HG03354 (cell line): ENCODE measurements at regions not wholly inside any gene's neighbourhood (a gene's known extent, or its start where the extent isn't known, plus 50 kb on each side); places are given as distances from the start of the nearest gene placed in this dataset.
"Not testable (repeated sequence)": the region's sequence is repeated elsewhere in the genome, so short reads cannot be mapped to it uniquely, and the experiment has no call there.

Experiments
- ATAC-seq: cut with Tn5 transposase; IDR thresholded peaks from one replicate; pipeline ENCODE4 v1.9.1; 2021; ENCODE audit warnings: mild to moderate bottlenecking; ENCODE audit not compliant: unreplicated experiment, poor library complexity, severe bottlenecking

DNA sequence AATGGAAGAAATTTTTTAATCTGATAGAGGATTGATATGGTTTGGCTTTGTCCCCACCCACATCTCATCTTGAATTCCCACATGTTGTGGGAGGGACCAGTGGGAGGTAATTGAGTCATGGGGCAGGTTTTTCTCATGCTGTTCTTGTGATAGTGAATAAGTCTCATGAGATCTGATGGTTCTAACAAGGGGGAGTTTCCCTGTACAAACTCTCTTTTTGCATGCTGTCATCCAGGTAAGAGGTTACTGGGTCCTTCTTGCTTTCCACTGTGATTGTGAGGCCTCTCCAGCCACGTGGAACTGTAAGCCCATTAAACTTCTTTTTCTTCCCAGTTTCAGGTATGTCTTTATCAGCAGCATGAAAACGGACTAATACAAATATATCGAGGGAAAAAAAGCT lies 132.5 kb downstream of the DSEL start:
- ATAC-seq = not testable (repeated sequence)

DNA sequence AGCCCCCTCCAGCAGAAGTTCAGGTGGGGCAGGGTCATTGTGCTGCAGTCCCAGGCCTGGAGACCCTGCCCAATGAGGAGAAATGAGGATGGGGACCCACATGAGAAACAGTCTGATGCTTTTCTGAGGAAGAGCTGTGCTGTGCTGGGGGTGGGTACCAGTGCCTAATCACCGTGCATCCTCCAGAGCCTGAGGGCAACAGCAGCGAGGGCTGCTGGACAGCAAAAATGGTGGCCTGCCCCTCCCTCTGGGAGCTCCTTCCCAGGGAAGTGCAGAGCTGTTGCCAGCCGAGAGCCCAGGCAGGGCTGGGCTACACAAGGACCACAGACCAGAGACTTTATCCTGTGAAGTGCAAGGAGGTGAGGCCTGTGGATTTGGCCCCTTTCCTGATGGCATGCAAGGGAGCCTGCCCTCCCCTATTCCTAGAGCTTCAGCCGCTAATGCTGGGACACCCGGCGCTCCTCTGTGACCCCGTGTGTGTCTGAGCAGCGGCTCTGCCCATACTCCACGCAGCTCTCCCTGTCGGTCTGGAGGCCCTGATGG lies 134.8 kb downstream of the DSEL start:
- no peak for ATAC-seq

DNA sequence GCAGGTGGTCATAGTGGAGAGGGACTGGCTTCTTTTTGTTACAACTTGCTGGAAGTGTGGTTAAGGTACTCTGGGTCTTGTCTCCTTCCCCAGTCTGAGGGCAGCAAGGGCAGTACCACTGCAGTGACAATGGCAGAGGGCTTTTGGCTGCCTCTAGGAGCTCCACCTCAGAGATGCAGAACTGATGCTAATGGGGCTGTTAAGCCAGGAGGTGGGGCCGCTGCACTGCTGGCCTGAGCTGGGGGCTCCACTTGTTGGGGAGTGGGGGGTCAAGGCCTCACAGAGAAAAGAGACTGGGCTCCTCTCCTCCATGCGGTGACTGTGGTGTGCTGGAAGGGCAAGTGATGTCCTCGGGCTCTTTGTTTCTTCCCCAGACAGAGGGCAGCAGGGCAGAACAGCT lies 135.7 kb downstream of the DSEL start:
- ATAC-seq = no peak

DNA sequence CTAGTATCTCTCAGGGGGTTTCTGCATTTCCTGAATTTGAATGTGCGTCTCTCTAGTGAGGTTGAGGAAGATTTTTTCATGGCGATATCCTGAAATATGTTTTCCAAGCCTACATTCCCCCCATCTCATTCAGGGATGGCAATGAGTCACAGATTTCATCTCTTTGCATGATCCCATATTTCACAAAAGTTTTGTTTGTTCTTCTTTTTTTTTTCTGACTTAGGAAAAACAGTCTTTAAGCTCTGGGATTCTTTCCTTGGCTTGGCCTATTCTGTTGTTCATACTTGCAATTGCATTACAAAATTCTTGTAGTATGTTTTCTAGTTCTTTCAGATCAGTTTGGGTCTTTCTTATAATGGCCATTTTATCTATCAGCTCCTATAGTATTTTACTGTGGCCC lies 136.5 kb downstream of the DSEL start:
- no peak for ATAC-seq

DNA sequence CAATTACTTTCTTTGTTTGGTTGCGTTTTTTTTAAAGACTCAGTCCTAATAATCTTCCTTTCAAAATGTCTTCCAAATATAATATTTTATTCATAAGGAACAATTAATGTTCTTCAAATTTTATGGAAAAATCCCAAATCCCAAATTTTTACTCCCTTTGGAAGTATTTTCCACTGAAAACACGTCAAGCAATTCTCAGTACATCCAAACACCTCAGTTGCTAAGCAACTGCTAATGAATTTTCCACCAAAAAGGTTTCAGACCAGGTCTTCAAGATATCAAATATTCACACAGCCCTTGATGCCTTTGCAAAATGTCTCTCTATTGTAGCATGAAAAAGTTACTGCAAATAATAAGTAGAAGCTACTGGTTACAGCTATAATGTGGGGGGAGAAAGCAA lies 140.1 kb downstream of the DSEL start:
- no peak for ATAC-seq

DNA sequence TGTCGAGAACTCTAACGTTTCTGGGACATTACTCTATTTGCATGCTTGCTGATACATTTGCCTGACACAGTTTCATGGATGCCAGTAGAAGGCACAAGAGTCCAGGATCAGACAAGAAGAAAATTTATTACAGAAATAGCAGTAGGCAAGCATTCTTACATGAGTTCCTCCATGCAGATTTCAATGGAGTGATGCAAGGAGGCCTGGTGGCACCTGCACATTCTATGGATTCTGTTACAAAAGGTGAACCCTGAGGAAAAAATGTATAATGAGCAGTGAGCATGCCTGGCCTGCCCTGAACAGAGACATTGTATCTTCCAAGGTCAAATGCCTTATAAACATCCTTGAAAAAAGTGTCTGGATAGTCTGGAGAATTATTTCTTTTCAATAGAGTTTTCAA lies 142.9 kb downstream of the DSEL start:
- no peak for ATAC-seq

DNA sequence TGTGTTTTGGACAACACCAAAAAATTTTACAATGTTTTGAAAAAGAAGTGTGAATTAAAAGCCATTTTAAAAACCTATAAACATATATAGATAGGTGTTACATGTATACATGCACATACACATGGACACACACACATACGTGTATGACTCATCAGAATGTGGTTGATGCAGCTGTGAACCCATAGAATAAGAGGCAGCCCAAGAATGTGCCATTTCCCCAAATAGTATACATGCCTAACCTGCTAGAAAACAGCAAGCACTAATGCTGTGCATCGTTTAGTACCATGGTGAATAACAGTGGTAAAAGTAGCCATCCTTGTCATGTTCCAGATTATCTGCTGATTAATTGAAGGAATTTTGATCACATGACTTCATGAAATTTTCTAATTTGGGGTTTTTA lies 149.0 kb downstream of the DSEL start:
- ATAC-seq = peak; percentile 41

DNA sequence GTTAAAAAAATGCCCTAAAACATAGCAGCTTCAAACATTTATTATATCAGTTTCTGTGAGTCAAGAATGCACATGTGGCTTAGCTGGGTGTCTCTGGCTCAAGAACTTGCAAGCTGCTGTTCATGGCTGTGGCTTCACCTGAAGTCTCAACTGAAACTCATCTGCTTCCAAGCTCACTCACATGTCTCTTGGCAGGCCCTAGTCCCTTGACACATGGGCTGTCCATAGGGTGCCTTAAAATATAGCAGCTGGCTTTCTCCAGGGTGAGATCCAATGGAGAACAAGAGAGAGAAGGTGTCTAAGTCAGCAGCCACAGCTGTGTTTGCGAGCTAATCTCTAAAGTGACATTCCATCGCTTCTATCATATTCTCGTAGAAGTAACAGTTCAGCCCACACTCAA lies 152.8 kb downstream of the DSEL start:
- ATAC-seq = no peak

DNA sequence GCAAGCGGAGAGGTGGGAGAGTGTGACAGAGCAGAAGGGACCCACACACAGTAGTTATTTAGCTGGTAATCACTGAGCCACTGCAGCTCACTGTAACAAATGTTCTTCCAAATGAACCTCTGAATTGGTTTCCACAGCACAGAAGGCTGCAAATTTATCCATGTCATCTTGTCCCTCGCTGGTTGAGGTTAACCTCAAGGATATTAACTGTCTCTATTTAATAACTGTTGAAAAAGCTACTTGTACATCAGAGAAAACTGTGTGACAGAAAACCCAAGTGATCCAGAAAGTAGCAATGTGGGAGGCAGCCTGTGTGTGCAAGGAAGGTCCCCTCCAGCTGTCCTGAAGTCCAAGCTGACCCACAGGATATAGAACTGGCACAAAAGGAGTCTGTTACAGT lies 153.6 kb downstream of the DSEL start:
- ATAC-seq = no peak

DNA sequence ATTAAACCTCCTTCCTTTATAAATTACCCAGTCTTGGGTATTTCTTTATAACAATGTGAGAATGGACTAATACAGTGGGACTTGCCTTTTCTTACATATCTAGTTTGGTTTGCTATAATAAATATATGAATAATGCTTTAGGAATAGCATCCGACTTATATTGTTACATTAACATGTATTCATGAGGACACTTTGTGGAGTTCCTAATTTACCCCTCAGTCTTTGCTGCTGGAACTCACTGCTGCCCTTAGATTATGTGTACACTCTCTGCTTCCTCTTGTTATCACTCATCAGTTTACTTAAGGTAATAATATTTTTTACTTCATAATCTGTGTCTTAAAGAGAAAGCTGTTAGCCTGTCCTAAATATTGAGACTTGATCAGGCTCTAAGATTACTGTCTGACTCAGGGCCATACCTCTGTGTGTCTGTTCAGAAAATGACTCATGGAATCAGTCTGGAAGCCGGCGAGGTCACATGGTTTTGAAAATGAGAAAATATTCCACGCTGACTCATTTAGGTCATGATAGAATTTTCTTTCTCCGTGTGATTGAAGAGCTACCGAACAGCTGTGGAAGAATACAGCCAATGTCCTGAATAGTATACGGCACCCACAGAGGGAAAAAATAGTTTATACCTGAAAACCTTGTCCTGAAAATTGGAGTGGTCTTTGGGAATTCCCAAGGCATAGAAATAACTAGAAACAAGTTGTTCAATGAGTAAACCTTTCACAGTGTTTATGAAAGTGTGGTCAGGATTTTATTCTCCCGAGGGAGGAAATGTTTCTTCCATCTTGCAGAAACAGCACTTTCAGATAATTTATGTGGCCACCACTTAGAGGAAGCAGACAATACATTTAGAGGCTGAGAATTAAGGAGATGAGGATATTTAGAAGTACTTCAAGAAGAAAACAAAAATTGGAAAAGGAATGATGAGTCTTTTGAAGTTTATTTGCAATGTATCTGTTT lies 156.4 kb downstream of the DSEL start:
- peak; percentile 92 for ATAC-seq

DNA sequence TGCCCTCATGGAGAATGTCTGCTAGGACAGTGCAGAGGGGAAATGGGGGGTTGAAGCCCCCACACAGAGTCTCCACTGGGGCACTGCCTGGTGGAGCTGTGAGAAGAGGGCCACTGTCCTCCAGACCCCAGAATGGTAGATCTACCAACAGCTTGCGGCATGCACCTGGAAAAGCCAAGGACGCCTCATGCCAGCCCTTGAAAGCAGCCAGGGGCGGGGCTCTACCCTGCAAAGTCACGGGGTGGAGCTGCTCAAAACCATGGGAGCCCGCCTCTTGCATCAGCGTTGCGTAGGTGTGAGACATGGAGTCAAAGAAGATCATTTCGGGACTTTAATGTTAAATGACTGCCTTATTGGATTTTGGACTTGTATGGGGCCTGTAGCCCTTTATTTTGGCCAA lies 157.6 kb downstream of the DSEL start:
- no peak for ATAC-seq

DNA sequence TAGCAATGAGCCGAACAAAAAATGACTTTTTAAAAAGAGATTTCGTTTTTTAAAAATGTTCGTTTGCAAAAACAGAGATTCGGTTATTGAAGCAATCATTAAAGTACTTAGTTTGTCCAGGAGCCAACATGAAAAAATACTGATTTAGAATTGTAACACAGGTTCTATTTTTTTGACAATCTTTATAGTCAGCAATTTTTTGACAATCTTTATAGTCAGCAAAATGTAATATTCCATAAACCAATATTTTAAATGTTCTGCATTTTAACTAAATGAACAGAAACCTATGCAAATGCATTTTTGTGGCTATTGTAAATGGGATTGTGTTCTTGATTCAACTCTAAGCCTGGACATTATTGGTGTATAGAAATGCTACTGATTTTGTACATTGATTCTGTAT lies 161.8 kb downstream of the DSEL start:
- ATAC-seq = no peak

DNA sequence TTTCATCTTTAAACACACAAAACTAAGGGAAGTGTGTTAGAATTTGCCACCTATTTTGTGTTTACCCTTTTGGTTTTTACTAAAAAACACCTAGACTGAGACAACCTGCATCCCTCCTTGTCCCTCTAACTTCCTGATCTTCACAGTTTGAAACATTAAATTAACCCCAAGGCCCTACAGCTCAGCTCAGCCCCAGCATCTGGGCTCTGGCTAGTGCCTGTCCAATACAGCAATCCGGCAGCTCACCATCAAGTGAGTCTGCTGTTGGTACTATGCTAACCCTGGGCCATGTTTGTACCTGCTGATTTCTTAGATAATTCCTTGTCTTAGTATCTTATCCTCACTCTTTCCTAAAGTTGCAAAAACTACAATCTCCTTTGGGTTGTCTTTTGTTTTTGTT lies 162.4 kb downstream of the DSEL start:
- ATAC-seq = no peak

DNA sequence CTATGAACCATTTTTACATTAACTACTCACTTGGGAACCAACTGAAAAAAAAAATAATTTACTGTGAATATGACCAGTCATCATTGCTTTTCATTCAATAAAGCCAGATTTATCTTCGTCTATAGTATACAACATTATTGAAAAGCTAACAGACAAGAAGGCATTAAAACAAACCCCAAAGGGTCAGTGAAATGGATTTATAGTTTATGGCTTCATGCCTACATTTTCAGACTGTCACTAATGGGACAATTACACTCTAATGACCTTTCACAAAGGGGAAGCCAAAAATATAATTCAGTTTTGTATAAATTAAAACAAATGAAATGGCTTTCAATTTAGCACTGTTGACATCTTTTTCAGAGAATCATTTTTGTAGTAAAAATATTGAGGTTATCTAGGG lies 169.1 kb downstream of the DSEL start:
- no peak for ATAC-seq

DNA sequence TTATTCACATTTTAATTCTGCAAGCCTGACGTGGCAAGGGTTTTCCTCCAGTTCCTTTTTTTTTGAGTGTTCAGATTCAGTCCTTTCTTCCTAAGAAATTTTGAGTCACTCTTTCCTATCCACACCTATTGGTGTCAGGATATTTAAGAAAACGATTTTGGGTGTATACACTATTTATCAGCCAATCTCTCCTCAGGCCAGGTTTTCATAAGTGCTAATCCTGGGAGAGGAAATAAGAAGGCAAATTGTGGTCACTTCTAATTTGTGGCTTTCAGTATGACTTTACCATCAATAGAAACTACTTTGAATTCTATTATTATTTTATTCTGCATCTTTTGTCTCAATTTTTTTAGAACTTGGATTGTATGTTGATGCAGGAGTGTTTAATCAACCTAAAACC lies 174.4 kb downstream of the DSEL start:
- no peak for ATAC-seq

DNA sequence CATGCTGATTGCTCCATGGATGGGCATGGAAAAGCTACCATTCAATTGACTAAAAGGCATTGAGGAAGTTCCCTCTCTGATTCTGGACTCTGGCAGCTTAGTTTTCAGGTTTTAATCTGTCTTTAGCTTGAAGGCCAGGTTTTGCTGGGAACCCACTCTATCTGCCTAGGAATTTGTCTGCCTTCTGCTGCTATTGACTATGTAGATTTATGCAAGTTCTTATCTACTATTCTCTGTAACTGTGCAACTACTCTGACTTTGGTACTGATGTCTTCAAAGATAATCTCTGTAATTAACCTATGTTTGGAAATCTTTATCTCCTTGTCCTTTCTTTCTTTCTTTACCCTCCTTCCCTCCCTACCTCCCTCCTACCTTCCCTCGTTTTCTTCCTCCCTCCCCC lies 178.8 kb downstream of the DSEL start:
- ATAC-seq = no peak

DNA sequence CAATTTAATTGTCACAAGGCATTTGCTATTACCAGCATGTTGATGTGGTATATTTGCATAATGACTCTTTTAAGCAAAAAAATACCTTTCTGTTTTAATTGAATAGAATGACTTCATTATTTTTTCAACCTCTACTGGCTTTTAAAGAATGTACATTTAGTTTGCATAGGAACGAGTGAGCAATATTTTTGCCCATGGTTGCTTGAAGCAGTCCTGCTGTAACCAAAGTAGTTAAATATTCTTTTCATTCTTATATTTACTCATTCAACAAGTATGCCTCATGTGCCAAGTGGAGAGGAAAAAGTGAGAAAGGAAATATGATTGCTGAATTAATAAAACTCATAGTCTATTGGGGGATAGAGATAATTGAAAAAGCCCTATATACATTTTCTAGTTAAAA lies 184.7 kb downstream of the DSEL start:
- ATAC-seq = no peak

DNA sequence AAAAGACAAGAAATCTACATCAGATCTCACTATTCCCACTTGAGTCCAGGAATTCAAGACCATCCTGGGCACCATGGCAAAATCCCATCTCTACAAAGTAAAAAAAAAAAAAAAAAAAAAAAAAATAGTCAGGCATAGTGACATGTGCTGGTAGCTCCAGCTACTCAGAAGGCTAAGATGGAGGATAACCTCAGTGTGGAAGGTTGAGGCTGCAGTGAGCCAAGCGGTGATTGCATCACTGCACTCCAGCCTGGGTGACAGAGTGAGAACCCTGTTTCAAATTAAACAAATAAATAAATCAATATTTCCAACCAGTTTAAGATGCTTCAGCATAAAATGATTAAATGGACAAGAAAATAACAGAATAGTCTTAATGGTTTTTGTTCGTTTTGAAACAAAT lies 197.4 kb downstream of the DSEL start:
- ATAC-seq = no peak

DNA sequence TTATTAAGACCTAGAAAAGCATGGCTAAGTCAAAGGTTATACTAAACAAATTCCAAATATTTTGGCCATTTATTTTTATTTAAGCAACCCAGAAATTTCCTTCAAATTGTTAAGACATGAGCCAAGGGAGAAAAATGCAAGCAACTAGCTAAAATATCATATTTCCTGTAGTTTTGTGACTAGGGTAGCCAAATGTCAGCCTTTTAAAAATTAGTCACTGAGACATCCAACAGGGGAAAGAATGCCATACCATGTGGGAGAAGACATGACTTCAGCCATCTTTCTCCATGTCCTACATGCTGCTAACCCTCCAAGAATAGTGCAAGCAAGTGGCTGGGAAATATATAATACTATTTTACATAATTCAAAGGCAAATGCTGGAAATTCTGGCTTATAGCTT lies 197.9 kb downstream of the DSEL start:
- no peak for ATAC-seq

DNA sequence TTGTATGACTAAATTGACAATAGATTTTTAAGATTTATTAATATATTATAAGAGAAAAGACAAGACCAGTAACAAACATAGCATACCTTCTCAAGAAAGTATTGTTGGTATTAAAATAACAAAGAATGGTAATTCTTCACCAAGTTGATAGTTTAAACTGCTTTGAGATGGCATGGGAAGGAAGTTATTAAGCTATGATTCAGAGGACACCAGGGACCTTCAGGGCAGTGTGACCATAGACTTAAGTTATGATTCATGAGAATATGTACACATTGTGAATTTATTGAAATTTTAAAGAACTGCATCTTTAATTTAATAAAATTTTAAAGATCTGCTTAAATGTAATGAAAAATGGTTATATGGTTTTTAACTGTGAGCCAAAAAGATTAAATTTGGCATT lies 205.7 kb downstream of the DSEL start:
- no peak for ATAC-seq

DNA sequence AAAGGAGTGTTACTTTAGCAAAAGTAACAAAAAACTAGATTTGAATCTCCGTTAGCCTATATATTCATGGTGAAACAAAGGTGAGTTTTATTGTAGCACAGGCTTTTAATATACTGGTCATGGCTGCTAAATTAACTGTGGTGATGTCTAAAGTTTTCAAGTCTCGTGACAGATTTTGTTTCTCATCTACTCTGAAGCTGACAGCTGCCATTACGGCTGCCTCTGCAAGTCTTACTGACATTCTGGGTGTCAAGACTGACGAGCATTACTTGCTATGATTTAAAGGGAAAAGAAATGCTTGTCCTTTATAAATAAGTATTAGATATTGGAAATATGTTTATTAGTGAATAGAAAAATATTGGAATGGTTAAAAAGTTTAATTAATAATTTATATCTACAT lies 207.7 kb downstream of the DSEL start:
- ATAC-seq = no peak

DNA sequence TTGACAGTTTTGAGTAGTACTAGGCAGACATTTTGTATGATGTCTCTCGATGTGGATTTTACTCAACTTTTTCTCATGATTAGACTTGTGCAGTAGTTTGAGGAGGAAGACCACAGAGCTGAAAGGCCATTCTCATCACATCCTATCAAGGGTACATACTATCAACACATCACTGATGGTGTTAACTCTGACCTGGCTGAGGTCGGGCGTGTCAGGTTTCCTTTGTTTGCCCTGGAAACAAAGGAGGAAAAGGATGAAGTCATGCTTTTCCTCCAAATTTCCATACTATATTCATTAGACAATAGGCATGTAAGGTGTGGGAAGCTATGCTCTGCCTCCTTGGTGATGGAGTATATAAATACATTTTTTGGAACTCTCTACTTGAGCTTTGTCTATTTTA lies 211.1 kb downstream of the DSEL start:
- ATAC-seq = no peak
